ENCODE measurements at regions not wholly inside any gene's neighbourhood (a gene's known extent, or its start where the extent isn't known, plus 50 kb on each side); places are given as distances from the start of the nearest gene placed in this dataset.

DNA sequence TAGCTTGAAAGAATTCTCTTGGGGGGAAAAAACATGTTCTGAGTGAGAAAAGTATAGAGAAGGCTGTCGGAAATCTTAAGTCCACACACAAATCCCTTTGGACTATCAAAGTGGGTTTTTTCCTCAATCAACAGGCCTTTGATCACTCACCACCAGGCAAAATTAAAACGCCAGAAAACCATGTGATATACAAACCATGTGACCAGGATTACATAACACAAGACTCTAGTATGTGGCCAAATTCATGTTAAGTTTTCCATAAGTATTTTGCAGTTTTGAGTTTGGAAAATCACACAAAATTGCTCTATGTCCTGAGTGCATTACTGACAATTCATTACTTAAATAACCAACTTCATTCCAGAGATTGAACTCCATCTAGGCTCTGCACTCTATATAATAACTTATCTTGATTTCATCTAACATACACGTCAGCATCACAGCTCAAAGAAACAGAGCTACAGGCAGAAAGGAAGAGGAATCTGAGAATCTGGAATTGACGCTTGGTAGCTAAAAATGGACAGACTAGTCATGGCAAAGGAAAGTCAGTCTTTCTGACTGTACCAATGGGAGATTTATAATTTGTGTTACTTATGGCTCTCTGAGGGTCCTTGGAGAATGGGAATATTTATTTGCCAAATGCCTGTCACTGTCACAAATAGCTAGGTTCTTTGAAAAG, 383.5 kb downstream of the SFMBT2 start:
- no peaks in the 10 kb centered on the region for H3K9me3 Mint-ChIP-seq (ENCODE audit: unreplicated experiment)
- no peak for DNase-seq (ENCODE audit: low spot score)
- H3K4me3 Mint-ChIP-seq (ENCODE audit: unreplicated experiment), result no peak overlapping the region
- no peaks in the 10 kb centered on the region for H3K27me3 Mint-ChIP-seq (ENCODE audit: unreplicated experiment)
- no peaks in the 10 kb centered on the region for H3K36me3 Mint-ChIP-seq (ENCODE audit: low read depth, unreplicated experiment)
- no peak overlapping the region for H3K27ac Mint-ChIP-seq (ENCODE audit: unreplicated experiment)
- TF ChIP-seq, protein P1, sequence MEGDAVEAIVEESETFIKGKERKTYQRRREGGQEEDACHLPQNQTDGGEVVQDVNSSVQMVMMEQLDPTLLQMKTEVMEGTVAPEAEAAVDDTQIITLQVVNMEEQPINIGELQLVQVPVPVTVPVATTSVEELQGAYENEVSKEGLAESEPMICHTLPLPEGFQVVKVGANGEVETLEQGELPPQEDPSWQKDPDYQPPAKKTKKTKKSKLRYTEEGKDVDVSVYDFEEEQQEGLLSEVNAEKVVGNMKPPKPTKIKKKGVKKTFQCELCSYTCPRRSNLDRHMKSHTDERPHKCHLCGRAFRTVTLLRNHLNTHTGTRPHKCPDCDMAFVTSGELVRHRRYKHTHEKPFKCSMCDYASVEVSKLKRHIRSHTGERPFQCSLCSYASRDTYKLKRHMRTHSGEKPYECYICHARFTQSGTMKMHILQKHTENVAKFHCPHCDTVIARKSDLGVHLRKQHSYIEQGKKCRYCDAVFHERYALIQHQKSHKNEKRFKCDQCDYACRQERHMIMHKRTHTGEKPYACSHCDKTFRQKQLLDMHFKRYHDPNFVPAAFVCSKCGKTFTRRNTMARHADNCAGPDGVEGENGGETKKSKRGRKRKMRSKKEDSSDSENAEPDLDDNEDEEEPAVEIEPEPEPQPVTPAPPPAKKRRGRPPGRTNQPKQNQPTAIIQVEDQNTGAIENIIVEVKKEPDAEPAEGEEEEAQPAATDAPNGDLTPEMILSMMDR (IDR thresholded peaks at IDR 0.05; ENCODE audit: unreplicated experiment), result no peak
- no peaks in the 10 kb centered on the region for H3K4me1 Mint-ChIP-seq (ENCODE audit: unreplicated experiment)

DNA sequence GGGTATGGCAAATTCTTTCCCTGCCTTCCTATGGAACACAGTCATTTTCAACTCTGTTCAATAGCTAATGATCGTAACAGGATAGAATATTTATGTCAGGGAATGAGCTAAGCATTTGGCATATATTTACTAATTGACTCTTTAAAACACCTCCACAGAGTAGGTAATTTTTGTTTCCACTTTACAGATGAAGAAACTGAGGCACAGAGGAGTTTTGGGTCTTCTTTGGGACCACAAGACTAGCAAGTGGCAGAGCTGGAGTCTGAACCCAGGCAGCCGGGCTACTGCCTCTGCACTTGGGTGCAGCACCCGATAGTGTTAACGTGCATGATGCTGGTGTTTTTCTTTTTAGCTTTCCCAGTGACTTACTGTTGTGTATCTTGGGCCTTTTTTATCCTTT, 384.0 kb downstream of the SFMBT2 start:
- no peaks in the 10 kb centered on the region for H3K27me3 Mint-ChIP-seq (ENCODE audit: unreplicated experiment)
- TF ChIP-seq, protein P1 (IDR thresholded peaks at IDR 0.05; ENCODE audit: unreplicated experiment), result no peak

DNA sequence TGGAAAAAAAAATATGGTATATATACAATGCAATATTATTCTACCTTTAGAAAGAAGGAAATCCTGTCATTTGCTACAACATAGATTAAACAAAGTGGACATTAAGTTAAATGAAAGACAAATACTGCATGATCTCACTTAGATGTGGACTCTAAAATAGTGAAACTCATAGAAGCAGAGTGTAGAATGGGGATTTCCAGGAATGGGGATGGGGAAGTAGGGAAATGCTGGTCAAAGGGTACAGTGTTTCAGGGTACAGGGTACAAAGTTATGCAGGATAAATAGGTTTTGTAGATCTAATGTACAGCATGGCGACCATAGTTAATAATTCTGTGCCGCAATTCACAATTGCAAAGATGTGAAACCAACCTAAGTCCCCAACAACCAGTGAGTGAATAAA, 385.5 kb downstream of the SFMBT2 start:
- H3K36me3 Mint-ChIP-seq (ENCODE audit: low read depth, unreplicated experiment), result no peaks in the 10 kb centered on the region
- H3K27me3 Mint-ChIP-seq (ENCODE audit: unreplicated experiment), result no peaks in the 10 kb centered on the region
- no peaks in the 10 kb centered on the region for H3K4me1 Mint-ChIP-seq (ENCODE audit: unreplicated experiment)
- H3K9me3 Mint-ChIP-seq (ENCODE audit: unreplicated experiment), result no peaks in the 10 kb centered on the region
- no peak for DNase-seq (ENCODE audit: low spot score)
- TF ChIP-seq, protein P1 (IDR thresholded peaks at IDR 0.05; ENCODE audit: unreplicated experiment), result no peak
- H3K4me3 Mint-ChIP-seq (ENCODE audit: unreplicated experiment), result no peak overlapping the region
- no peak overlapping the region for H3K27ac Mint-ChIP-seq (ENCODE audit: unreplicated experiment)

More for the DNA sequence above, 384.0 kb downstream of the SFMBT2 start:
- Mint-ChIP-seq H3K36me3 (ENCODE audit: low read depth, unreplicated experiment) (no peaks in the 10 kb centered on the region), H3K4me1 (ENCODE audit: unreplicated experiment) (no peaks in the 10 kb centered on the region), H3K4me3 (ENCODE audit: unreplicated experiment) (no peak overlapping the region), H3K9me3 (ENCODE audit: unreplicated experiment) (no peaks in the 10 kb centered on the region), H3K27ac (ENCODE audit: unreplicated experiment) (no peak overlapping the region)
- DNase-seq (ENCODE audit: low spot score), result no peak

DNA sequence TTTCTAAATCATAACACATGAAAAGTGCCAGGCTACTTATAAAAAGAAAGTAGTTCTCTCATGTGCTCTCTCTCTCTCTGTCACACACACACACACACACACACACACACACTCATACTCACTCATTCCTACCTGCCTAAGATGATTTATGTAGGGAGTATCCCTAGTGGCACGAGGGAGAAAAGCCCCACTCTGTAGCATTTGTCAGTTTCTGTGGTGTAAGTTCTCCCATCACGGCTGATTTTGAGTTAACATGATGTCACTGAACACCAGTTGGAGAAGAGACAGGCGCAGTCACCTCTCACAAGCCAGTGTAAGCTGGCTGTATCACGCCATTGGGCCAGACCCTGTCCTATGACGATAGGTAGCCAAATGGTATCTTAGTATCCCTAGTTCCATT, 395.4 kb downstream of the SFMBT2 start:
- Mint-ChIP-seq H3K27ac (ENCODE audit: unreplicated experiment) (no peak overlapping the region), H3K27me3 (ENCODE audit: unreplicated experiment) (peaks cover 1% of the 10 kb centered on the region), H3K36me3 (ENCODE audit: low read depth, unreplicated experiment) (no peaks in the 10 kb centered on the region), H3K4me3 (ENCODE audit: unreplicated experiment) (no peak overlapping the region), H3K9me3 (ENCODE audit: unreplicated experiment) (no peaks in the 10 kb centered on the region), H3K4me1 (ENCODE audit: unreplicated experiment) (no peaks in the 10 kb centered on the region)
- TF ChIP-seq, protein P1 (IDR thresholded peaks at IDR 0.05; ENCODE audit: unreplicated experiment), result no peak
- no peak for DNase-seq (ENCODE audit: low spot score)

DNA sequence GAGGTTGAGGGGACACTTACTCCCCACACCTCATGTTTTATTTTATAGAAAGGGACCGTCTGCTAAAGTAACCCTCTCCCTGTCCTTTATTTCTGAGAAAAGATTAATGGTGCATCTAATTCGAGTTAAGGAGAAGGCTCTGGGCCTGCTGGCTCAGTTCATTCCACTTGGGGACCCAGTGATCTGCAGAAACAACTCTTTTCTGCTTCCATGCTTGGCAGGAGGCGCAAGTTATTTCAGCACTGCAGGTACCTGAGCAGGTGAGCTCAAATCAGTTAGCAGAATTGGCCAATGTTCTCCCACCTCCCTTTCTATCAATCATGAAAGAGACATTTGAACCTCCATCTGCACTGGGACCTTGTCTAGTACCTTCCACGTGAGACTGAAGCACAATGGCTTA, 396.1 kb downstream of the SFMBT2 start:
- Mint-ChIP-seq H3K4me1 (ENCODE audit: unreplicated experiment) (no peaks in the 10 kb centered on the region), H3K36me3 (ENCODE audit: low read depth, unreplicated experiment) (no peaks in the 10 kb centered on the region), H3K27ac (ENCODE audit: unreplicated experiment) (no peak overlapping the region), H3K27me3 (ENCODE audit: unreplicated experiment) (no peaks in the 10 kb centered on the region), H3K9me3 (ENCODE audit: unreplicated experiment) (no peaks in the 10 kb centered on the region), H3K4me3 (ENCODE audit: unreplicated experiment) (no peak overlapping the region)
- DNase-seq (ENCODE audit: low spot score), result no peak
- TF ChIP-seq, protein P1 (IDR thresholded peaks at IDR 0.05; ENCODE audit: unreplicated experiment), result no peak
